GM21576 (cell line): ENCODE measurements at regions not wholly inside any gene's neighbourhood (a gene's known extent, or its start where the extent isn't known, plus 50 kb on each side); places are given as distances from the start of the nearest gene placed in this dataset.
"Not testable (repeated sequence)": the region's sequence is repeated elsewhere in the genome, so short reads cannot be mapped to it uniquely, and the experiment has no call there.

Experiments used
- ATAC-seq: cut with Tn5 transposase; IDR thresholded peaks from one replicate; pipeline ENCODE4 v1.9.1; 2021; ENCODE audit warnings: mild to moderate bottlenecking, moderate library complexity; ENCODE audit not compliant: unreplicated experiment

DNA sequence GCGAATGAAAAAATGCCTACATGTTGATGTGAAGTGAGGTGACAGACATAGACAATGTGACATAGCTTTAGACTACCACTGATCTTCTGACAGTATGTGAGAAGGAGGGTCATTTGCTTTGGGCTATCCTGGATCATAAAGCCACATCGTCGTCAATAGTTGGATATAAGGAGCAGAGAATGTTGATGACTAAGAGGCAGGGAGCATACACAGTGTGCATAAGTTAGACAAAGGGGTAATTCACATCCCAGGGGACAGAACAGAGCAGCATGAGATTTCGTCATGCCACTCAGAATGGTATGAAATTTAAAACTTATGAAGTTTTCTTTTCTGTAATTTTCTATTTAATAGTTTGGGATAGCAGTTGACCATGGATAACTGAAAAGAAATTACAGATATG, 403.2 kb downstream of the DSC3 start:
- ATAC-seq, result no peak

DNA sequence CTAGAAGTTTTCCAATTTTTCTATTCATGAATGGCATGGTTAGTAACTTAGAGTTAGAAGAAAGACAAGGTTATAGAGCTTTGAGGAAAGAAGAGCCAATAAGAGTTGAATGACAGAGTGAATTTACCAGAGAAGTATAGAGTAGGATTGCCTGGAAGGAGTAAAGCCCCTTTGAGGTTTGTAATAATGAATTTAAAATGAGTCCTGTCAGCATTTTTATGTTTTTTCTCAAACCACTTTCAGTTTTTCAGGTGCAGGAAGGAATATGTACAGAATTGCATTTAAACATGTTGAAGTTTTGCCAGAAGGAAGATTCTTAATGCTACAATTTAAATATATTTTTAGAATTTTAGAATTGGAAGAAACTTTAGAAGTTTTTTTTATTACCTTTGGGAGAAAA, 408.3 kb downstream of the DSC3 start:
- no peak for ATAC-seq

DNA sequence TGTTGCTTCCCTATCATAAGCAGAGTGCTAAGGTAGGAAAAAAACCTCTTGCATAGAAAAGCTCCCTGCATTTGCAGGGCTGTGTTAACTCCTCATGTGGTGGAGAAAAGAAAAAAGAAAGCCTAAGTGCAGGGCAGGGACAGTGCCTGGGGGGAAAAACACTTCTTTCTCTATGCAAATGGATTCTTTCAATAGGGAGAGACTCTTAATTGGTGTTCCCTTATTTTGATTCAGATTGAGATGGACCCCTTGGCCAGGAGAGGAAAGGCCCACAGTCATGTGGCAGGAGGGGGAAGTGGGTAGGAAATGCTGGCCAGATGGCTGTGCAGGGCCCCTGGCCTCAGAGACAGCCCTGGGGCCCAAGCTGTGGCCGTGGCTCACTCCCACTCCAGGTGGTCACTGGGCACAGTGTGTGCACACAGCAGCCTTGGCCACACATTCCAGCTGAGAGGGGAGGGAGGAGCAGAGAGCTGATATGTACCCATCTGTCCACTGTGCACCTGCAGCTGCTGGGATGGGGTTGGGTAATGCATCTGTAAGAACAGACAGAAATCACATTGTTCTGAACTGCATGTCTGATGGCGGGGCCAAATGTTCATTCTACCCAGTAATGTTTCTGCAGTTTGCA, 410.4 kb downstream of the DSC3 start:
- no peak for ATAC-seq

DNA sequence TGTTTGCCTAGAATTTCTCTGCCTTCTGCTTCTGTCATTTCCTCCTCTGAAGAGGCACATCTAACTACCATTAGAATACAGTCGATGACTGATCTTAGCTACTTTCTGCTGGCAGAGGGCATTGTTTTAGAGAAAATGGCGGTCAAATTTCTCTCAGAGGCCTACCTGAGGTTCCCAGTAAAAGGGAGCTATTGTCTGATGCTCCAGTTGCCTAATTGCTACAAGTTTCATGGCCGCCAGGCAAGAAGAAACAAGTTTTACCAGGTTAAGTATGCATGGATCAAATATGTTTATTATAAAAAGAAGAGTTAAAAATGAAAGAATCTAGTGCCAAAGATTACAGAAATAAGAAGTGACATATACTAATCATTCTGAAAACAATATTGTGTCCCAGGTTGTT, 416.6 kb downstream of the DSC3 start:
- ATAC-seq, result no peak

DNA sequence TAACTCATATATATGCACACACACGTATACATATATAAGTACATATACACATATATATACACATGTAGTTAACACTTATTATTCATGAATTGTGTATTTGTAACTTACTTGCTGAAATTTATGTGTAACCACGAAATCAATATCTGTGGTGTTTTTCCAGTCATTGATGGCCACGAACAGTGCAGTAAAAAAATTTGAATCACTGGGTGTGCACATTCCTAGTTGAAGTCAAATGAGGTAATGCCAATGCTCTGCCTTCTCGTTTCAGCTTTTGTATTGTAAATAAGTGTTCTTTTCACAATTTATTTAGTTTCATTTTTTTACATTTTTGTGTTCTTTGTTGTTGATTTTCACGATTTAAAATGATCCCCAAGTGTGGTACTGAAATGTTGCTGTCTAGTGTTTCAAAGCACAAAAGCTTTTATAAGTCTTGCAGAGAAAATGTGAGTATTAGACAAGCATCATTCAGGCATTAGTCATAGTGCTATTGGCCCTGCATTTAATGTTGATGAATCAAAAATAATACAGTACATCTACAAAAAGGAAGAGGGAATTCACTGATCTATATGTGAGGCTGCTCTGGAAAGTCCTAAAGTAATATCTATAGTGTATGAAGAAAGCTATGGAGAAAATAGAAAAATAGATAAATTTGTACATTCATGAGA, 419.0 kb downstream of the DSC3 start:
- no peak for ATAC-seq

DNA sequence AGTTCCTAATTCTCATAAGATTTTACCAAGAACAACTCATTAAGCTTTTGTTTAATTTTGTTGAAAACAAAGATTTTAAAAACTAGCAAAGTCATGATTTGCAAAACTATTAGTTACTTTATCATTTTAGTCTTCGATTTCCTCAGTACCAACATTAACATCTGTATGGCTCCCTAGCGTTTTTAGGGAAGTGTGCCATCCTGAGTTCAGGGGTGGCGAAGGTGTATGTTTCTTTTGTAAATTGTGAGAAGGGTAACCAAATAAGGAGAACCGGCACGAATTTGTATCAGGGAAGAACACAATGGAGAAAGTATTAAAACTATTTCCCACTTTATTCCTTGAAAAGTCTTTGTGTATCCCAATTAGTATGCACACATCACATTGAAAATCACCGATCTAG, 419.9 kb downstream of the DSC3 start:
- no peak for ATAC-seq

DNA sequence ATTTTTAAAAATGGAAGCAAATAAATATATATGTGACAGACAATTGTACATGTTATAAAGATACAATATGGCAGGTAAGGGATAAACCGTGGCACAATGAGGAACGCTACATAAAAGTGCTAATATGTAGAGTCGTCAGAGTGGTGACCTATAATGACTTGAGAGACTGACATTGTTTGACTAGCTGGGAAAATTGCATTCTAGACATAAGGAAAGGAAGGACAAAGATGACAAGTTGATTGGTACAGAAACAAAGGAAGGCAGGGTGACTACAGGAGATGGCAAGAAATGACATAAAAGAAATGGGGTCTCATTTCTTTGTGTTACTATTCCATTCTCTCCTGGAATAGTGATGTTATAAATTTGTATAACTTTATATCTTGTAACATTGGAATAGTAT, 420.4 kb downstream of the DSC3 start:
- ATAC-seq, result no peak

DNA sequence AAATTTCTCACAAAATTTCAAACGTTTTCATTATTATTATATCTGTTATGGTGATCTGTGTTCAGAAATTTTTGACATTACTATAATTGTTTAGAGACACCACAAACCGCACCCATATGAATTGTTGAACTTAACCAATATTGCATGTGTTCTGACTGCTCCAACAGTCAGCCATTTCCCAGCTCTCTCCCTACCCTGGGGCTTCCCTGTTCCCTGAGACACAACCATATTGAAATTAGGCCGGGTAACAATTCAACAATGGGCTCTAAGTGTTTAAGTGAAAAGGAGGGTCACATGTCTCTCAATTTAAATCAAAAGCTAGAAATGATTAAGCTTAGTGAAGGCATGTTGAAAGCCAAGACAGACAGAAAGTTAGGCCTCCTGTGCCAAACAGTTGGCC, 424.0 kb downstream of the DSC3 start:
- ATAC-seq, result no peak

DNA sequence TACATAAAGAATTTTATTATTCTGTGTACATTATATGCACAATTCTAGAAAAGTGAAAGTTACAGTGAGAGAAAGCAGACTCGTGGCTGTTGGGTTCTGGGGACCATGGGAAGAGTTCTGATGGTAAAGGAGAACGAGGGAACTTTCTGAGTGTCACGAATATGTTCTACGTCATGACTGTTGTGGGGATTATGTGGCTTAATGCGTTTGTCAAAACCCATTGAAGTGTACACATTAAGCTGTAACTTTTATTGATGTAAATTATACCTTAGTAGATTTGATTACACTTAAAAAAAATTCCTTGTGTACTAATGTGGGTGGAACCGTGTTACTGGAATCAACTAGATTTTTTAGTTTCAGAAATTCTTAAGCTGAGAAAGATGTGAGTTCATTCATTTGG, 426.1 kb downstream of the DSC3 start:
- ATAC-seq, result no peak

DNA sequence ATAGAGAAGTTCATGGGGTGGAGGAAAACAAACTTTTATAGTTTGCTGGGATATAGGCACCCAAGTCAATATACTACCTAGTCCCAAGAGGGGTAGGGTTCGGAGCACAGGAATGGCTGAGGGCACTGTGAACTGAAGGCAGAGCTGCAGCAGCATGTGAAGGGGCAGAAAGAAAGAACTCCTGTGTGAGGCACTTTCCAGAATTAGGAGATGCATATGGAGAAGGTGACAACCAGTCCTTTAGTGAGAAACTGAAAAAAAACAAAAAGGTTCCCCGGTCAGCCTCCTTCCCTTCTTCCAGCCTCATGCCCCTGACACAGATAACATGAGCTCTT, 429.1 kb downstream of the DSC3 start:
- no peak for ATAC-seq

DNA sequence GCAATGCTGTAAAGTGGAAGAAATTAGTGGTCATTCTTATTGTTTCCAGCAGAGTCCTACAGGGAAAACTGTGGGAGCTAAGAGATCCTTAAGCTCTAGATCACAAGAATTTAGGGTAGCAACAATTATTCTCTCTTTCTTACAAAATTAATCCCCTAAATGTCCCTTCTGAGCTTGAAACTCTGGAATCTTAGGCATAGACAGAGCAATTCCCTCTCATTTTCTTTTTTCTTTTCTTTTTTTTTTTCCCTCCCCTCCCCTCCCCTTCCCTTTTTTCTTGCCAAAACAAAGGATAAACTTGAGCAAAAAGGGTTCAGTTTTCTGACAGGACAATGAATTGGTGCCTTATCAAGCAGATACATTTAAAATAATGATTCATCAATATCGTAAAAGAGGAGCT, 441.0 kb downstream of the DSC3 start:
- no peak for ATAC-seq

DNA sequence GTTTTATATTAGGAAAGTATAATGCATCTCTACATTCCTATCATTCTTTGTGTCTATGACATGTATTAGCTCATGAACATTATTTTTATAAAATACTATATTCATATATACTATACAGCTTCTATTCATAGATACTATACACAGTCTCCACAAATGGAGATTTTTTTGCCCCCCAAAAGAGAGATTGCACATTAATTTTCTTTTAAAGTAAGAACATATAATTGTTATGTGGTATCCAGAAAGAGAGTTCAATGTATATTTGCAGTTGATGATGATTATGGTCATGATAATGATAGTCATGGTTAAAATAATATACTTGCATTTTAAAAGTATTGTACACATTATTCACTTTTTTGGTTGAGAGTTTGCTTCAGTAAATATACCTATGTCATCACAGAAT, 445.3 kb downstream of the DSC3 start:
- ATAC-seq, result no peak

DNA sequence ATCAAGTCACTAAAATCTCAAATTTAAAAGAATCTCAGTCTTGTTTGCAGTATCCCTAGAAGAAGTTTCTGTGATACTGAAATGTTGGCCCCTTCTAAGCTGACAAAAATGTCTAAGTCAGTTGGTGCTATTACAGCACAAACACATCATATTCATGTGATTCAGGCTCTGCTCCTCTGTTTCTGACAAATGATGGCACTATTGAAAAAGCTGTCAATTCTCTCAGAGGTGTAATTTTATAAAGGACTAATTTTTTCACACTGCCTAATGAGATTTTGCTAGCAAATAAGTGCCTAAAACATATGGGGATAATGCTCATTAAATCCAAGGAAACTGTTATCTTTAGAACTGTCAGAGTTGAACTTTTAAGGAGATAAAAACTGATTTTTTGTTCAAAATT, 445.9 kb downstream of the DSC3 start:
- ATAC-seq, result no peak

DNA sequence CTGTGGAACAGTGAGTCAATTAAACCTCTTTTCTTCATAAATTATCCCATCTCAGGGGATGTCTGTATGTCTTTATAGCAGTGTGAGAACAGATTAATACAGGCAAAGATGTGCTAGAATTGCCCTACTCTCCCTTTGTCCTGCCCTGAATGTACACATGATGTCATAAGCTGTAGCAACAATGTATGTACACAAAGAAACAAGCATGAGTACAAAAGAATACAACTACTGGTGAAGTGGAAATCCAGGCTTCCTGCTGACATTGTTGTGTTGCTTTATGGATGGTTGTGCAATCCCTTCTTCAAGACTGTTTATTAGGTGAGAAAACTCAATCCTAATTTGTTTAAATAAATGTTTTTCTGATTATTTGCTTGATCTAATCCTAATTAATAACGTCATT, 446.6 kb downstream of the DSC3 start:
- no peak for ATAC-seq

DNA sequence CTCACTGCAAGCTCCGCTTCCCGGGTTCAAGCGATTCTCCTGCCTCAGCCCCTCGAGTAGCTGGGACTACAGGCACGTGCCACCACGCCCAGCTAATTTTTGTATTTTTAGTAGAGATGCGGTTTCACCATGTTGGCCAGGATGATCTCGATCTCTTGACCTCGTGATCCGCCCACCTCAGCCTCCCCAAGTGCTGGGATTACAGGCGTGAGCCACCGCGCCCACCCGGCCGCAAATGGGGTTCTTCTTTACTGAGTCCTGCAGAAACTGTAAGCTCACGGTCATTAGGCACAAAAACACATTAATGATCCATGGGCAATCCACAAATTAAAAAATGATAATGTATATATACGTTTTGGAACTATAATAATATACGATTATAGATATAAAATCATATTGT, 447.6 kb downstream of the DSC3 start:
- not testable (repeated sequence) for ATAC-seq

DNA sequence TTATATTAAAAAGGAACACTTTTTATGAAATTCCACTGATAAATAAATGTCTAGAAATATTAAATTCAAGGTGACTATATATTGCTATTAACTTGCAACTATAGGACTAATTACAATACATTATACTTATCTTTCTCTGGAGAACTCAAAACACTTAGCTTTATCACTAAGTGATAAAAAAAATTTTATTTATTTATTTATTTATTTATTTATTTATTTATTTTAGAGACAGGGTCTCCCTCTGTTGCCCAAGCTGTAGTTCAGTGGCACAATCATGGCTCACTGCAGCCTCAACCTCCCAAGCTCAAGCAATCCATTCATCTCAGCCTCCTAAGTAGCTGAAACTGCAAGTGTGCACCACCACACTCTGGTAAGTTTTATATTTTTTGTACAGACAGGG, 451.1 kb downstream of the DSC3 start:
- no peak for ATAC-seq

DNA sequence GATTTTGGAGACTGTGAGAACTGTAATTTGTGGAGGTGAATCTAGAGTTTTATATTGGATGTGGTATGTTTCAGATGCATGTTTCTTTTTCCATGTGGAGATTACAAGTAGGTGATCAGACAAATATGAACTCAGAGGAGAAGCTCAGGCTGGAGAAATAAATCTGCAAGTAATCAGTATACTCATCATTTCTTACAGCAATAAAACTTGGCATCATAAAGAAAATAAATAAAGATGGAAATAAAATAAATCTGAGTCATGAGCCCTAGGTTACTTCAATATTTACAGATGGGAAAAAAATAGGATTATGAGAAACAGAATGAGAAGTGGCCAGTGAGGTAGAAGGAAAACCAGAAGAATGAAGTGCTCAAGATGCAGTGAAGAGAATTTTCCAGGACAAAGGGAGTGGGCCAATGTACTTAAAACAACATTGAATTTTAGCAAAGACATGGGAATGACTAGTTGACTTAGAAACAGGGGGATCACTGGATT, 453.8 kb downstream of the DSC3 start:
- no peak for ATAC-seq

DNA sequence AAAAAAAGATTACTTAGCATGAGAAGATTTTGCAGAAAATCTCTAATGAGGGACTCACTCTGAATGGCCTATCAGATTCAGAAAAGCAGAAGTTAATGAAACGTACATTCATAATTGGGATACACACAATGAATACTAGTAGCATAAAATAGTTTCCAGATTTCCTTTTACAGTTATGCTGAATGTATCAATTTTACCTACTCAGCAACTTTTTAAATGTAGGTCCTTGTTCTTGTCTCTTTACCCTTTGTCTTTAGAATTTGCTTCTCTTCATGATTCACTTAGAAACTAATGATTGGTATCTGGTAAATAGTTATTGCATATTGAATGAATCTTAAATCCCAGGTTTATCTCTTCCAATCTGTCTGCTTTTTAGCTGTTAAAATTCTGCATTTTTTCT, 458.8 kb downstream of the DSC3 start:
- ATAC-seq, result no peak

DNA sequence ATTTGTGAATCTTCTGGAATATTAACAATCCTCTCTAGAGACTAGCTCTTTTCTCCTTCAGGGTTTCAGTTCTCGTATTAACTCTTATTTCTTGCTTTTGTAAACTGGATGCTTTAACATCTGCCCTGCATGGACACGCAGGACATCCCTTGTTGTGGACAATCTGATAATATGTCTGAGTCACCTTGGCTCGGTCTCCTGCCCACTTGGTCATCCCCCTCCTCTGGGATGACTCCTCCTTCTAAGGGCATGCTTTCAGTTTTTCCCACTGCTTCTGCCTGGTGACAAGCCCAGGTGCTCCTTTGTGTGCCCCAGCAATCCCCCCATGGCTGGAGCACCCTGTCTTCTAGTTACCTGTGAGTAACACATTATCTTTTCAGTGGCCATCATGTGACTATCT, 460.5 kb downstream of the DSC3 start:
- no peak for ATAC-seq

DNA sequence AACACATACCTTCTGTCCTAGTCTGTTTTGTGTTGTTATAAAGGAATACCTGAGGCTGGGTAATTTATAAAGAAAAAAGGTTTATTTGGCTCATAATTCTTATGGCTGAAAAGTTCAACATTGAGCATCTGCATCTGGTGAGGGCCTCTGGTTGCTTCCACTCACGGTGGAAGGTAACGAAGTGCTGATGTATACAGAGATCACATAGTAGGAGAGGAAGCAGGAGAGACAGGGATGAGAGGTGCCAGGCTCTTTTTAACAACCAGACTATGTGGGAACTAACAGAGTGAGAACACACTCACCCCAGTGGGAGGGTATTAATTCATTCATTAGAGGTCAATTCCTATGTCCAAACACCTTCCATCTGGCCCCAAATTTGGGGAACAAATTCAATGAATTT, 463.8 kb downstream of the DSC3 start:
- ATAC-seq, result no peak

DNA sequence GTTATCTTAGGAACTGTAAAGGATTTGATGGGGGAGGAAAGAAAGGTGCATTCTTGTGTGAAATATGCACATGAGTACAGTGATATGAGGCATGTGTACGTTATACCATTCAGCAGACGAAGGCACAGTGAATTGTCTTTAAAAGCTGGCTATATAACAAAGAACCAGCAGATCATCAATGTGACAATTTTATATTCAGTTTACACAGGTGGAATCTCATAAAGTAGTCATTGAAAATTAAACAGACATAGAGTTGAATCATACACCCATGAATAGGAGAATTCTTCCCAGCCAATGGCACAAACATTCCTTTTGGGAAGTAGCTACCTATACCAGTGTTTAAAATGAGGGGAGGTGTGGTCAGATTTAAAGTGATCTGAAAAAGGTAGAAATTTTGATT, 470.3 kb downstream of the DSC3 start:
- no peak for ATAC-seq

DNA sequence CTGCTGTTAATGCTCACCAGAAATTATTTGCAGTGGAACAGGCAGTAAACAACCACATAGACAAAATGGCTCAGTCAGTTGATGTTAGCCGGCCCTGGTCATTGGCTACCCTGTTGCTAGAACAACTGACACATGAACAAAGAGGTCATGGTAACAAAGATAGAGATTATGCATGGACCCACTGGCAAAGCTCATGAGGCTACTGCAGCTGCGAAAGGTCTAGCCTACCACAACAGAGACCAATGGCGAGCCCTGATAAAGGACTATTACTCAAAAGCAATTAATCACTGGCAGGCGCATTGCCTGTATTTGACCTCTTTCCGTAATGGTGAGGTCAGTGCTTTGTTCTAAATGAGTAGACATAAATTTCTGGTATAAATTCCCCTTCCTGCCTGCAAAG, 474.2 kb downstream of the DSC3 start:
- no peak for ATAC-seq

DNA sequence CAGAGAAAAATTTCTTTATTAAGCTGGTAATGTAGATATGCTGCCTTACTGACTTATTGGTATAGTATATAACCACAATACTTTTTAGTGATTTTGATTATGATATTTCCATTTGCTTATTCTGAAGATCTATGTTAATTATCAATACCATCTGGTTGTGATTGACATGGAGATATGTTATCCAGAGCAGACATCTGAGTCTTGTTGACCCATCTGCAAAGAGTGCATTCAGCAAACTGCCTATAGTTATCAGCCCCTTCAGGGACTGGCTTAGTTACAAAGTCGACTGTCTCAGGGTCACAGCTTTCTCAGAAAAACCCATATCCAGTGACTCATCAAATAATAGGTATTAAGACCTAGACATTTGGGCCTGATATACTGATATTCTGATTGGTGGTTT, 475.7 kb downstream of the DSC3 start:
- no peak for ATAC-seq
